BJ (cell line): ENCODE measurements at regions not wholly inside any gene's neighbourhood (a gene's known extent, or its start where the extent isn't known, plus 50 kb on each side); places are given as distances from the start of the nearest gene placed in this dataset.

ENCODE experiments used
- CTCF ChIA-PET: fragments of 350-600 bp; formaldehyde crosslinking; extraction: SDS; loops from one replicate; lab custom pipeline; 2021; ENCODE audit warnings: antibody characterized with exemption, inconsistent platforms; lab: Yijun Ruan, JAX
- POLR2A ChIA-PET: fragments of 300-600 bp; sonication (Branson Sonifier 250); formaldehyde crosslinking; extraction: SDS; loops from one replicate; lab custom pipeline; 2021; ENCODE audit warnings: antibody characterized with exemption; lab: Charles Lee
- DNase-seq: peaks from one replicate; pipeline ENCODE4 v3.0.0-alpha.2; 2011; ENCODE audit warnings: low read depth
- H3K27me3 ChIP-seq: 2 replicates; pipeline ENCODE4 v1.6.0; 2011; ENCODE audit warnings: low read length; ENCODE audit not compliant: control insufficient read depth, insufficient read depth
- H3K36me3 ChIP-seq: 2 replicates; pipeline ENCODE4 v1.5.1; 2011; ENCODE audit warnings: low read length; ENCODE audit not compliant: control insufficient read depth, insufficient read depth
- H3K4me3 ChIP-seq: 2 replicates; pipeline ENCODE4 v1.5.1; 2011; ENCODE audit warnings: low read depth, mild to moderate bottlenecking, control low read depth, low read length
- CTCF ChIP-seq: IDR thresholded peaks from 2 replicates; pipeline ENCODE4 v1.5.1; 2011; ENCODE audit warnings: low read depth, mild to moderate bottlenecking, control low read depth, inconsistent platforms, low read length, moderate library complexity; ENCODE audit not compliant: insufficient read depth

GRCh38 chr9:13857521-13857920, 456.4 kb downstream of the NFIB start:
- DNase-seq: no peak
- H3K4me3 ChIP-seq: no peak overlapping the region
- CTCF ChIA-PET: no interaction called here
- POLR2A ChIA-PET: no interaction called here
- no peaks in the 10 kb centered on the region for H3K27me3 ChIP-seq
- TF ChIP-seq CTCF: no peak
- no peaks in the 10 kb centered on the region for H3K36me3 ChIP-seq

- no peak for DNase-seq
- Histone ChIP-seq H3K4me3 (no peak overlapping the region), H3K36me3 (no peaks in the 10 kb centered on the region), H3K27me3 (no peaks in the 10 kb centered on the region)
- TF ChIP-seq CTCF: no peak
- ChIA-PET CTCF (no interaction called here), POLR2A (no interaction called here)
These were observed 466.7 kb downstream of the NFIB start for GRCh38 chr9:13847270-13847669.

GRCh38 chr9:13845460-13845859, 468.5 kb downstream of the NFIB start:
- CTCF ChIA-PET: no interaction called here
- H3K27me3 ChIP-seq: no peaks in the 10 kb centered on the region
- TF ChIP-seq CTCF: no peak
- POLR2A ChIA-PET: no interaction called here
- H3K36me3 ChIP-seq: no peaks in the 10 kb centered on the region
- no peak for DNase-seq
- H3K4me3 ChIP-seq: no peak overlapping the region

GRCh38 chr9:13841746-13842462, 472.0 kb downstream of the NFIB start:
- DNase-seq: no peak
- CTCF ChIA-PET: no interaction called here
- H3K4me3 ChIP-seq: no peak overlapping the region
- POLR2A ChIA-PET: no interaction called here
- no peaks in the 10 kb centered on the region for H3K27me3 ChIP-seq
- H3K36me3 ChIP-seq: no peaks in the 10 kb centered on the region
- no peak for TF ChIP-seq CTCF

GRCh38 chr9:13832446-13832845, 481.5 kb downstream of the NFIB start:
- CTCF ChIA-PET: interaction anchor here (1.0 kb wide), 1 partner anchor 16 kb away, joined by 3 read pairs; no protein-coding TSS in a partner anchor
- POLR2A ChIA-PET: no interaction called here
- no peak for TF ChIP-seq CTCF
- H3K36me3 ChIP-seq: no peaks in the 10 kb centered on the region
- no peak for DNase-seq
- H3K27me3 ChIP-seq: no peaks in the 10 kb centered on the region
- no peak overlapping the region for H3K4me3 ChIP-seq
